ENCODE measurements at regions not wholly inside any gene's neighbourhood (a gene's known extent, or its start where the extent isn't known, plus 50 kb on each side); places are given as distances from the start of the nearest gene placed in this dataset.

DNA sequence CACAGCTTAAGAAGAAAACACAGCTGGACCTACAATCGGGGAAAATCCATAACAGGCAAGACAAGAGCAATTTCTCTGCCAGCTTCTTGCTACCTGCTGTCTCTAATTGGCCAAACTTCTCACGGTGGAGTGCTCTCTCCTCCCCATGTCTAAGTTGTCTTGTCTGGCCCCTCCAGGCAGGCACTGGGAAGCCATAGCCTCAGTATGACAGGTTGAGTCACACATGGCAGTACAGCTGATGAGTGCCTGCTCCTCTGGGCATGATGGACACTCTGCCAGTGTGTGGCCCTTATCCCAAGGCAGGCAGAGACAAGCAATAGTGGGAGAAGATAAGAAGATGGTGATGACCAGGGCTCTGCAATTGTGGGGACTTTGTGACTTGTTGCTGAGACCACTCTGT lies 551.8 kb downstream of the DIPK2A start:
- TF ChIP-seq EZH2 (IDR thresholded peaks at IDR 0.05; ENCODE audit: low read length, missing control alignments) (no peak), CTCF (conservative IDR thresholded peaks at IDR 0.05 in 1 of 2, IDR thresholded peaks at IDR 0.05 in 1 of 2; ENCODE audit: low read depth in 1 of 2, low read length in 2 of 2) (no peak)
